GM21737 (cell line): ENCODE measurements at regions not wholly inside any gene's neighbourhood (a gene's known extent, or its start where the extent isn't known, plus 50 kb on each side); places are given as distances from the start of the nearest gene placed in this dataset.
A peak's percentile ranks its signal among the peaks of the same experiment; 100 is the strongest.
"Not testable (repeated sequence)": the region's sequence is repeated elsewhere in the genome, so short reads cannot be mapped to it uniquely, and the experiment has no call there.

Source experiments
- ATAC-seq: cut with Tn5 transposase; IDR thresholded peaks from one replicate; pipeline ENCODE4 v1.9.1; 2021; ENCODE audit warnings: mild to moderate bottlenecking, moderate library complexity; ENCODE audit not compliant: unreplicated experiment

DNA sequence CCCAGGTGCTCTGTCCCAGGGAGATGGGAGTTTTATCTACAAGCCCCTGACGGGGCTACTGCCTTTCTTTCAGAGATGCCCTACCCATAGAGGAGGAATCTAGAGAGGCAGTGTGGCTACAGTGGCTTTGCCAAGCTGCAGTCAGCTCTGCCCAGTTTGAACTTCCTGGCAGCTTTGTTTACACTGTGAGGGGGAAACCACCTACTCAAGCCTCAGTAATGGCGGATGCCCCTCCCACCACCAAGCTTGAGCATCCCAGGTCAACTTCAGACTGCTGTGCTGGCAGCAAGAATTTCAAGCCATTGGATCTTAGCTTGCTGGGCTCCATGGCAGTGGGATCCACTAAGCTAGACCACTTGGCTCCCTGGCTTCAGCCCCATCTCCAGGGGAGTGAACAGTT, 53.1 kb upstream of the TMEM252 start:
- ATAC-seq: not testable (repeated sequence)

DNA sequence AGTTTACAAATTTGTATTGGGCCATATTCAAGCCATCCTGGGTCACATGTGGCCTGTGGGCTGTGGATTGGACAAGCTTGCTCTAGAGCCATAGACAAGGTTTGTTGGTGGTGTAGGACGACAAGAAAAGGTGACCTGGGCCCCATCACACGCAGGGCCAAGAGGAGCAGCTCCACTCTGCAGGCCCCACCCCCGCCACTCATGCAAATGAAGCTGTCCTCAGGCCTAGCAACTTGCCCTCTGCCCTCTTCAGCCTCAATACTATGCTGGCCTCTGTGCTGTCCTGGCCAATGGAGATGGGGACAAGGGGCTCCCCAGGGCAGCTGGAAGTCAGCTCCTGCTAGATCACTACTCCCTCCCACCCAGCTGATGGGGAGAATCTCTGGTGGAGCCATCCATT, 55.2 kb upstream of the TMEM252 start:
- no peak for ATAC-seq

- ATAC-seq: no peak
These were observed 56.8 kb upstream of the TMEM252 start for GRCh38 chr9:68597362-68597997.

- no peak for ATAC-seq
These were observed 59.1 kb upstream of the TMEM252 start for GRCh38 chr9:68599826-68600225.

DNA sequence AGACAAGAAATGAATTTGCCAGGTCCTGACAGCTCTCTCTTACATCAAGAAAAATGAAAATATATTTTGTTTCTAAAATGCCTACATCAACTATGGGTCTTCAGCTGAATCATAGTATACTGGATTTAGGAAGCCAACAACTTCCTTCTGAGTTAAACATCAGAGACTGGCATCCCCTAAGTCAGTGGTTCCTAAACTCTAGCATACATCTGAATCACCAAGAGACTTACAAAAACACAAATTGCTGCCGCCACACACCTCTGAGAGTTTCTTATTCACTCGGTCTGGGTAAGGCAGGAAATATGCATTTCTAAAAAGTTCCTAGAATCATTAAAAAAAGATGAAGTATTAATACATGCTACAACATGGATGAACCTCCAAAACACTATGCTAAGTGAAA, 60.4 kb upstream of the TMEM252 start:
- no peak for ATAC-seq

DNA sequence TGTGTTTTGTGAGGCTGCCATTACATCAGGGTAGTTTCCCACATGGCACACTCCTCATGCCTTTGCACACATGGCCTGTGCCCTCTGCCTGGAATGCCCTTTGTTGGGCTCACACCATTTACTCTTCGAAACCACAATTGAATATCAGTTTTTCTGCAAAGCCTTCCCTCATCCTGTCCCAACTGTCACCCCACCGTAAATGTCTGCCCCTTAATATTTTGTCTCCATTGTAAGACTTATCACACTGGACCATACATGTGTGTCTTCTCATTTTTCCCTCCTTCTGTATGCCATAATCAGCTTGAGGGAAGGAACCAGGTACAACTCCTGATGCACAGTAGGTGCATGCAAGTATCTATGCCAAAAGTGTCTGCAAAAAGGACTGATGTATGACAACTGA, 62.7 kb upstream of the TMEM252 start:
- no peak for ATAC-seq

GRCh38 chr9:68608763-68609162, 68.1 kb upstream of the TMEM252 start:
- ATAC-seq: no peak

DNA sequence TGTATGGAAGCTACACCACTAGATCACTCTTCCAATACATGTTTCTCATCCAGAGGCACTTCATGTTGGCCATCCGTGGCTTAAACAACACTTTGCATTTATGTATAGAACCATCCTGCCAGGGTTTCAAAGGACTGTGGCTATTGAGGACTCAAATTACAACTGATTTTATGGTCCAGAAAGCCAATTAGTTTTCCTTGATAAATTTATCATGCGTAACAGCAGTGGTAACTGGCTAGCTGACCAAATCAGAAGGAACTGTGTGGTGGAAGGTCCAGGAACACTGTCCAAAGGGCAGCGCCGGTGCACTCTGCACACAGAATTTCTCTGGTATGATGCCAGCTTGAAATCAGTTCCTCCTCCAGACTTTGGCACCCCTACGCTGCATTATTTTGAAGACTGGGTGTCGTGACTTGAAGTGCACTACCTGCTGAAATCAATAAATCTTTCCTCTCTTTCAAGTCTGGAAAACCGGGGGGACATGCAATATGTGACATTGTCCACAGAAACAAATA, 69.3 kb upstream of the TMEM252 start:
- ATAC-seq: no peak

GRCh38 chr9:68614121-68614520, 73.4 kb upstream of the TMEM252 start:
- no peak for ATAC-seq

DNA sequence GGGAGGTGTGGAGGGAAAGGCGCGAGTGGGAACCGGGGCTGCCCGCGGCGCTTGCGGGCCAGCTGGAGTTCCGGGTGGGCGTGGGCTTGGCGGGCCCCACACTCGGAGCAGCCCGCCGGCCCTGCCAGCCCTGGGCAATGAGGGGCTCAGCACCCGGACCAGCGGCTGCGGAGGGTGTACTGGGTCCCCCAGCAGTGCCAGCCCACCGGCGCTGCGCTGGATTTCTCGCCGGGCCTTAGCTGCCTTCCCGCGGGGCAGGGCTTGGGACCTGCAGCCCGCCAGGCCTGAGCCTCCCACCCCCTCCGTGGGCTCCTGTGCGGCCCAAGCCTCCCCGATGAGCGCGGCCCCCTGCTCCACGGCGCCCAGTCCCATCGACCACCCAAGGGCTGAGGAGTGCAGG, 76.3 kb upstream of the TMEM252 start:
- not testable (repeated sequence) for ATAC-seq

DNA sequence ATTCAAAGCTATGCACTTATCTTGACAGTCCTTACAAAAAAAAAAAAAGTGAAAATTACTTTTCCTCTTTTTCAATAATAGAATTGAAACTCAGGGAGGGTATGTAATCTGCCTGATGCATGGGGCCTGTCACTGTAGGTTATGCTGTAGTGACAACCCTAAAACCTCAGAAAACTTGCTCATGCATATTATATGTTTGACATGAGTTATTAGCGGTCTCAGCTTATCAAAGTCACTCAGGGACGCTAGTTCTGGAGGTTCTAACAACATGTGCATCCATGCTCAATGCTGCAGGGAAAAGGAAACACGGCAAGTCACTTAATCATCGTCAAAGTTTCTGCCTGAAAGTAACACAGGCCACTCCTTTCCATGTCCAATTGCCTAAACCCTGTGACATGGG, 78.4 kb upstream of the TMEM252 start:
- ATAC-seq: no peak

- ATAC-seq: no peak
These were observed 79.0 kb upstream of the TMEM252 start for GRCh38 chr9:68619636-68620035.

- ATAC-seq: no peak
These were observed 79.5 kb upstream of the PIP5K1B start for GRCh38 chr9:68625559-68625958.

DNA sequence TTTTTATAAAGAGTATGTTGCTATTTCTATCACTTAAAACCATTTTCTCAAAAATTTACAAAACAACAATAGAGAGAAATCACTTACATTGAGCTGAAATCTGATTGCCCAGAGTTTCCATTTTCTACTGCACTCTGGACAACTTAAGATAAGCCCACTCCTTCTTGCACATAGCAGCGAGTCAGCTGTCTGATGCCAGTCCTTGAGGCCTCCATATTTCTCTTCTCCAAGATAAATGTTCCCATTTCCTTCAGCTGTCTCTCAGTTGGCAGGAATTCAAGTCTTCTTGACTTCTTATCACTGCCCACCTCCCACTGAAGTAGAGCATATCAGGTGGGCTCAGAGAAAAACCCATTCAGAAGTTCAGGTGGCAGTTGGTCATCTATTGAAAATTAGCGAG, 78.5 kb upstream of the PIP5K1B start:
- no peak for ATAC-seq

DNA sequence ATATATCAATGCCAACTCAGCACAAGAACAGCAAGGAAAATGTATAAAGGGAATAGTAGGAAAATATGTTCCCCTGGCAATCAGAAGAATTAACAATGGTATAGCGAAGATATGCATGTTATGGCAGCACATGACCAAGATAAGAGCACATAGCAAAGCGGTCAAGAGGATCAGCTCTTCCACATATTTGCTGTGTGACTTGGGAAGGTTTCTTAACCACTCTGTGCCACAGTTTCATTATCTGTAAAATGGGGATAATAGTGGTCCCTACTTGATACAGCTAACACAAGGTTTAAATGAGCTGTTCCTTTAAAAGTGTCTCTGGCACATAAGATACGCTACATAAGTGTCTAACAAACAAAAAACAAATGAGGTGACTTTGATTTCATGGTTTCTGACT, 77.9 kb upstream of the PIP5K1B start:
- ATAC-seq: no peak

DNA sequence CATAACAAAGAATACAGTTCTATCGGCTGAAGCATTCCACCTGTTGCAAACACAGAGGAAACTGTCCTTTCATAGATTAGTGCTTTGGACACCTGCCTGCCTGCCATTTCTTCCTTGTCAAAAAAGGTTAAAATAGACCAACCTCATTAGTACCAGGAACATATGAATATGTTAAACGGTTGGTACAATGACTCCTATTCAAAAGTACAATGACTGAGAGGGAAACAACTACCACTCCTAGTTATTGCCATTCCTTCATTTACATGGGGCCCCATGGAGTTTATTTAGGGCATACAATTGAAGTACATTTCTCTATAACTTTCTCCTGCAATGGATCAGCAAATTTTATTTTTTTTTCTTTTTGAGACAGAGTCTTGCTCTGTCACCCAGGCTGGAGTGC, 77.4 kb upstream of the PIP5K1B start:
- ATAC-seq: no peak

DNA sequence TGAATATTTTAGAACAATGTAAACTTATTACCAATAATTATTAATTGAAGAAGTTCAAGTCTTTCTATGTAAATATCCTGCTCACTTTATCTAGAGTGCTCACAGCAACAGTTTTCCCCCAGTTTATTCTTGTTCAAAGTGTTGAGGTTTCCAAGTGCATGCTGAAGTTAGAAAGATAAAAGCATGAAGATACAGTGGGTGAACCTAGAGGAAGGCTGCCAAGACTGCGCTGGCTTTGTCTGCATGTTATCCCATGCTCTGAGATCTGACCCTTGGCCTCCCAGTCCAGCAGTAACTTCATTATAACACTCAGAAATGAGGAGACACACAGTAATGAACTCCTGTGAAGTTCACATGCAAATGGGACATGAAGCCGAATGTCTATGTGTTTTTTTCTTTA, 76.0 kb upstream of the PIP5K1B start:
- ATAC-seq: no peak

- ATAC-seq: no peak
These were observed 73.2 kb upstream of the PIP5K1B start for GRCh38 chr9:68631811-68632210.

- no peak for ATAC-seq
These were observed 68.0 kb upstream of the PIP5K1B start for GRCh38 chr9:68637020-68637419.

DNA sequence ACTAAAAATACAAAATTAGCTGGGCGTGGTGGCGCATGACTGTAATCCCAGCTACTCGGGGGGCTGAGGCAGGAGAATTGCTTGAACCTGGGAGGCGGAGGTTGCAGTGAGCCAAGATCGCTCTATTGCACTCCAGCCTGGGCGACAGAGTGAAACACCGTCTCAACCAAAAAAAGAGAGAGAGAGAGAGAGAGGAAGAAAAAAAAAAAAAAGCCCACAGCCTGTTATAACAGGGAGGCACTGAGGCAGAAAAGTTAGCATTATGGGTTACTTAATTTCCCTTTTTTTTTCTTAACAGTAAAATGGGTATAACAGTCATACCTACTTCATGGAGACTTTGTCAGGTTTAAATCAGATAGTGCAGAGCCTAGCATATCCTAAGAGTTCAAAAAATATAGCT, 65.8 kb upstream of the PIP5K1B start:
- not testable (repeated sequence) for ATAC-seq

DNA sequence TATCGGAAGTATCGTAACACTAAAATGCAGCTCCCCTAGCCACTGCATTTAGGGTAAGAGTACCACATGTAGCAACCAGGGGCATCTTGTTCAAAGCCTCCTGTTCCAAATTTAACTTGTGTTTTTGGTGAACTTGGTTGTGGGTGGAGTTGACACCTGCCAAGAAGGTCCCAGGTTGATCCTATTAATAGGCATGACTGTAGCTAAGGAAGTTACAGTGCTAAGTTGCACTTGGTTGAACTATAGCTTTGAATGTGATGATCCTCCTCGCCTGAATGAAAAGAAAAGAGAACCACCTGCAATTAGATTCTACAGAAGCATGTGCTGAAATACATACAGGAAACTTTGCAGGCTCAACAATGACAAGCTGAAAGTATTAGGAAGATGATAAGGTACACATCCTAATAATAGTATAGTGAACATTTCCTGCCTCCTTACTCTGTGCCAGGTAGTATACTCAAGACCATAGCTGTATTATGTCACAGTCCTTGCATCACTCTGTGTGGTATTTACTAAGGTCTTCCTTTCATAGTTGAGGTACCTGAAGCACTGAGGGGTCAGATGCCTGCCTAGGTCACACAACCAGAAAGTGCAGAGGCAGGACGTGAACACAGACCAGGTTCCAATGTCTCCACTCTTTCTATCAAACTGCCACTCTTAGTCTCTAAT, 64.5 kb upstream of the PIP5K1B start:
- ATAC-seq: peak; percentile 46

DNA sequence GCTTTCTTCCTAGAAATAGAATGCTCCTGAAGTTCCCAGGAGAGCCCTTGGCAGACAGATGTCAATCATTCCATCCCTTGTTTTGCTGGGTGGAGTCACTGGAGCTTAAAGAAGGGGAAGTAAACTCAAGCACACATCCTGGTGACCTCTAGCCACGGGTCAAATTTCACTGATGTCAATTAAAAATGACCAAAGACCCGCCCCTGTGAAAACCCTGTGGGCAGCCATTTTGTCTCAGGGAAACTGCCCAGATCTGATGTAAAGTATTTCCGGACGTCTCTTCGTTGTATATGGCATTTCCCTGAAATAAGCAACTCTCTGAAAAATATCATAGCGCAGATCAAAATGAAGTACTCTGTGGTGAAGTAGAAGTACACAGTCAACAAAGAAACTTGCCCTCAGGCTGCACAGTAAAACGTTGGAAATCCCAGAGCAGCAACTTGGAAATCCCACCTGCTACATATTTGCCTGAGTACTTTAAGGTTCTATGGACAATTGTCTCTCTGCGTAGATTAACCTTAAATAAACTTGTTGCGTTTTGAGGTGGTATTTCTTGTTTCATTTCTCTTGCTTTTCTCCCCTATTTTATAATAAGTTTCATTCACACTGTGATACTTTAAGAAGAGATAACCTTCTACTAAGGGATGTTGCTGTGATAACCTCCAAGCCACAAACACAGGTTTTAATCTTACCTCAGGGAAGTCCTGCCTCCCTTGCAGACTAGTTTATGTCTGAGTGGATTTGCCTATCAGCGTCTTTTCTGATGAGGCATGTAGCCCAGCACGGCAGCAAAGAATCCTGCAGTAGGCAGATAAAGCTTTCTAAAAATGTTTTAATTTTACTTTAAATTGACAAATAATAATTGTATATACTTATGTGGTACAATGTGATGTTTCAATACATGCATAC, 60.9 kb upstream of the PIP5K1B start:
- peak; percentile 58 for ATAC-seq
